KG1 (cell line): ENCODE measurements at regions not wholly inside any gene's neighbourhood (a gene's known extent, or its start where the extent isn't known, plus 50 kb on each side); places are given as distances from the start of the nearest gene placed in this dataset.
"Not testable (repeated sequence)": the region's sequence is repeated elsewhere in the genome, so short reads cannot be mapped to it uniquely, and the experiment has no call there.

Experiments used
- DNase-seq: peaks from one replicate; lab custom pipeline; 2025; lab: John Stamatoyannopoulos, UW

- DNase-seq: no peak
Measured at GRCh38 chr12:28776220-28776619, 372.9 kb upstream of the FAR2 start.

DNA sequence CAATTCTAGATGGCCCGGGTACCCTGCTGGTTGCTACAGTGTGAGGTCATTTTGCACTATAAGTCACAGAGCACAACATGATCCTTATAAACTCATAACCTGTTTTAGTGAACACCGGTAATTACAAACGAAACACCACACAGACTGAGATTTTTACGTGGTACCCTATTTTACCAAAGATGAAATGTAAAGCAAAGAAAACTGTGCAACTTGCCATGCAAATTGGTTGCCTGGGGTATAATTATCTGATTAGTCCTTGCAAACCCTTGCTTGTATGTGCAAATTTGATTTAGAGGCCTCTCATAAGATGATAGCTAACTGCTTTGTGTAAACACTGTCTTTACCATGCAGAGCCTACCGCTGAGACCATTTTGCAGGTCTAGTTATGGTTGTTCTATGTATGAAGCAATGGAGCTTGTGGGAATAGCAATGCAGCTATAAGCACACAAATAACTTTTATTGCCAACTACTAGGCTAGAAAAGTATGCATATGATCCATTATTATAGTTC, 372.1 kb upstream of the FAR2 start:
- no peak for DNase-seq

DNA sequence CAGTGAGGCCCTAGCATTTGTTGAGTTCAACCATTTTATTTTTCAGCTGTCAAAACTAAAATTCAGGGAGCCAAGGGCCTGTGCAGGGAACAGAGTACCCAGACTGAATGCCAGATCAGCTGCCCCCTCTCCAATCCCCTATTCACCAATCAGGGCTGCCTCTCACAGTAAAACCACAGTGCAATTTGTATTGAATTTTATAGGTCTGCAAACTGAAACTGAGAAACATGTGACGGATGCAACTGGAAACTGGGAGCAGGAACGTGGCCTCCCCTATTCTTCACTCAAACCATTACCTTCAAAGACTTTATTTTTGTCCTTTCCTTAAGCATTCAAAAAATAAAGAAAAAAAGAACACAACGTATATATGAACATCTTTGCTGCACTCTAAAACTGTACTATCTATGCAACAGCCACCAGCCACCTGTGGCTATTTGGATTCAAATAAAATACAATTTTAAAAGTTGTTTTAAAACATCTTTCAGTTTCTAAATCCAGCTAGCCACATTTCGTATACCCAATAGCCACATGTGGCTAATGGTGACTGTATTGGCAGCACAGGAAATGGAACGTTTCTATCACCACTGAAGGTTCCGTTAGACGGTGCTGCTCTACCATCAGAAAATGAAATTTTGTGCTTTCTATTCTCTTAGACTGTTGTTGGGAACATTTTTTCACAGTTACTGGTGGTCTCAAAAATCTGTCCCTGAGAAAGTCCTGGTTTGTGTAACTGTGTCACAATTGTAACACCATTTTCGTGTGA, 371.3 kb upstream of the FAR2 start:
- DNase-seq: no peak

- DNase-seq: no peak
Measured at GRCh38 chr12:28780096-28780495, 369.0 kb upstream of the FAR2 start.

DNA sequence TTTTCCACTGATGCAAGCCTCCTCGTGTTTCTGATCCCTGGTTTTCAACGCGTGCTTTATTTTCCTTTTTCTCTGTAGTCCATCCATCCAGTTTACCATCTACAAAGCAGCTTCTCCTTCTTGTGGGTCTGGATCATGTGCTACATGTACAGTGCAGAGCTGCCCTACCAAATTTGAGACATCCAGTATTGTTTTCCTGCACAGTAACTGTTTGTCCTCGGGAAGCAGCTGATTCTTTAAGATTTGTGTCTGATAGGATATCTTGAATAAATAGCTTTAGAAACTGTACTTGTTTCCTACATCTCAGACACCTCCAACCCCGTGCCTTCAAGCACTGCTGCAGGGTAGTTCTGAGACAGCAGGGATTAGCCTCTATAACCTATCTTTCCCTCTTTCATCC, 368.1 kb upstream of the FAR2 start:
- no peak for DNase-seq

DNA sequence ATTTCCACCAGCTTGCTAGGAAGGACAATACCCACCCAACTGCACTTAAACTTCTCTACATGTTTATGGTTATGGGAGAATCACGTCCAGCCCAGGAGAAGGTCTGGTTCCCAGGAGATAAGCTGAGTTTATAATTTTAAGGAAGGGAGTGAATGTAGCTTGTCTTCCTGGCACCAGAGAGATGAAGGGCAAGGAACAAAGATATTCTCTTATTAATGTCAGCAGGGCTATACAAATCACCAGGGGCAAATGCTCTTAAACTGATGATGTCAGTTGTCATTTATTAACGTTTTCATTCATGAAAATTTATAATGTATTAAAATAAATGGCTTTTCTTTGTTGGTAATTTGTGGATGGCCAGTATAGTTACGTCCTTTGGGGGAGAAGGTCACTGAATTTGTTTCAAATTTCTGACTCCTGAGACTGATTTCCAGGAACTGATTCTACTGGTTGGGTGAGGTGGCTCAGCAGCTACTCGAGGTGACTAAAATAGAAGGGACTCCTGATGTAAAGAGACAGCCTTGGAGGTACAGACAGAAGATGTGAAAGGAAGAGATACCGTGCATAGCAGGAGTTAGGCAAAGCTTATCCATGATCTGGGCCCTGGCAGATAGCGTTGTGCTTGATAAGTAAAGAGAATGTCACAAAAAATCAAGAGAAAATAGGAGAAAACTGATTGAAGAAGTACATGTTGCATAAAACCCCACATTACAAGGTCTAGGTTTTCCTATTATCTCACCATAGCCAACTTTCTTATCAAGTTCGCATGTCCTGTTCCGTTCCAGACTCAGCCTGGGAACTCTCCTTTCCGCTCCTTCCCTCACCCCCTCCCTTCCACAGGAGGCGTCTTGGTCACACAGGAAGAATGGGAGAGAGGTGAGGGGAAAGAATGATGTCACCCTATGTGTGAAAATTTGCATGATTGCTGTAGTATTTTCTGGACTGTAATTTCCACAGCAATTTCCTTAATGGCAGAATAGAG, 367.1 kb upstream of the FAR2 start:
- no peak for DNase-seq

GRCh38 chr12:28782812-28783211, 366.3 kb upstream of the FAR2 start:
- DNase-seq: no peak

GRCh38 chr12:28787151-28787550, 361.9 kb upstream of the FAR2 start:
- DNase-seq: no peak

- not testable (repeated sequence) for DNase-seq
Measured at GRCh38 chr12:28788256-28788655, 360.8 kb upstream of the FAR2 start.

- no peak for DNase-seq
Measured at GRCh38 chr12:28793581-28794151, 355.4 kb upstream of the FAR2 start.

- no peak for DNase-seq
Measured at GRCh38 chr12:28794211-28794610, 354.9 kb upstream of the FAR2 start.

GRCh38 chr12:28794786-28795185, 354.3 kb upstream of the FAR2 start:
- DNase-seq: no peak

- no peak for DNase-seq
Measured at GRCh38 chr12:28795311-28795710, 353.8 kb upstream of the FAR2 start.

GRCh38 chr12:28799348-28799747, 349.7 kb upstream of the FAR2 start:
- no peak for DNase-seq

- no peak for DNase-seq
Measured at GRCh38 chr12:28800129-28800528, 348.9 kb upstream of the FAR2 start.

- DNase-seq: no peak
Measured at GRCh38 chr12:28802706-28803438, 346.2 kb upstream of the FAR2 start.

DNA sequence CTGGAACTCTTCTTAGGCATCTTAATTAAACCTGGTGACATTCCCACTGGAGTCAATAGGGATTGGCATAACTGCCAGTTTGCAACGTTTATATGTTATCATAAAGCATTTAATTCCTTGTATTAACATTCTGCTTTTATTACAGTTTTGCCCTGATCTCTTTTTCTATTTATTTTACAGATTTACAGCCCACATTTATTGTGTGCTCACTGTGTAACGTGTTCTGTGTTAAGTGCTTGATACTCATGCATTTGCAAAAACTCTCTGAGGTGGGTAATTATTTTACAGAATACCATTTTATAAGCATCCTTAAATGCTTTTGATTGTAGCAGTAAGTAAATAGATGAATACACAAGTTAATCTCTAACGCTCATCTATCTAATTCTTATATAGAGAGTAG, 341.5 kb upstream of the FAR2 start:
- no peak for DNase-seq

GRCh38 chr12:28811457-28811856, 337.6 kb upstream of the FAR2 start:
- no peak for DNase-seq

GRCh38 chr12:28814246-28814645, 334.8 kb upstream of the FAR2 start:
- DNase-seq: no peak

- no peak for DNase-seq
Measured at GRCh38 chr12:28817524-28817923, 331.6 kb upstream of the FAR2 start.

DNA sequence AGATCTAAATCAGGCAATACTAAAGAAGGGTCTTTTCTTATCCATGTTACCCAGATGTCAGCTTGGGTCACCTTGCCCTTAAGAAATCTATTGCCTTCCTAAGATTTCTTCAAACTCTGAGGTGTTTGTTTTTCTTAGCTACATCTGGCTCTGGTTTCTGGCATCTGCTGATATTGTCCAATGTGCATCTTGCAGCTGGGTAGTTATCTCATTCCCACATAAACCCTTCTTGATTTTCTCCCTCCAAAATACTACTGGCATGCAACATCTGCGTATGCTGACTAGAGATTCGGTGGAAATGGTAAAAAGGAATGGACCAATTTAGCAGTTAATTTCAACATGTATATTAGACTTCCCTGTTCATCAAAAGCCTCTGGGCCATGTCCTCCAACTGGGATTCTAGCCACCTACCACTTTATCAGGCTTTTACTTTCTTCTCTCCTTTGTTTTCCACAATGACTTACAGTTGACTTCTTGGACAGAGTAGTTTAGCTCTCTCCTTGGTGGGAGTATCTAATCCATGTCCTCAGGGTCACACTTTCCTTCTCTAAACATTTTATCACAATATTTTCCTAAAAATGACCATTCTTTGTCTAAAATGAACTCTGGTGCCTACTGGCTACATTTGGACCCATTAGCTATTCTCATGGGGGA, 324.8 kb upstream of the FAR2 start:
- DNase-seq: no peak
